ENCODE measurements at regions not wholly inside any gene's neighbourhood (a gene's known extent, or its start where the extent isn't known, plus 50 kb on each side); places are given as distances from the start of the nearest gene placed in this dataset.

GRCh38 chr9:102922526-102922925, 72.6 kb upstream of the CYLC2 start:
- TF ChIP-seq POLR2A (IDR thresholded peaks at IDR 0.05) (no peak), CTCF (IDR thresholded peaks at IDR 0.05) (no peak)

Data from upper lobe of left lung (tissue), 4 donors.